ENCODE measurements at regions not wholly inside any gene's neighbourhood (a gene's known extent, or its start where the extent isn't known, plus 50 kb on each side); places are given as distances from the start of the nearest gene placed in this dataset.

GRCh38 chr2:128552141-128552805, 233.6 kb upstream of the HS6ST1 start:
- DNase-seq (ENCODE audit: low read depth in 2 of 2) = no peak

DNA sequence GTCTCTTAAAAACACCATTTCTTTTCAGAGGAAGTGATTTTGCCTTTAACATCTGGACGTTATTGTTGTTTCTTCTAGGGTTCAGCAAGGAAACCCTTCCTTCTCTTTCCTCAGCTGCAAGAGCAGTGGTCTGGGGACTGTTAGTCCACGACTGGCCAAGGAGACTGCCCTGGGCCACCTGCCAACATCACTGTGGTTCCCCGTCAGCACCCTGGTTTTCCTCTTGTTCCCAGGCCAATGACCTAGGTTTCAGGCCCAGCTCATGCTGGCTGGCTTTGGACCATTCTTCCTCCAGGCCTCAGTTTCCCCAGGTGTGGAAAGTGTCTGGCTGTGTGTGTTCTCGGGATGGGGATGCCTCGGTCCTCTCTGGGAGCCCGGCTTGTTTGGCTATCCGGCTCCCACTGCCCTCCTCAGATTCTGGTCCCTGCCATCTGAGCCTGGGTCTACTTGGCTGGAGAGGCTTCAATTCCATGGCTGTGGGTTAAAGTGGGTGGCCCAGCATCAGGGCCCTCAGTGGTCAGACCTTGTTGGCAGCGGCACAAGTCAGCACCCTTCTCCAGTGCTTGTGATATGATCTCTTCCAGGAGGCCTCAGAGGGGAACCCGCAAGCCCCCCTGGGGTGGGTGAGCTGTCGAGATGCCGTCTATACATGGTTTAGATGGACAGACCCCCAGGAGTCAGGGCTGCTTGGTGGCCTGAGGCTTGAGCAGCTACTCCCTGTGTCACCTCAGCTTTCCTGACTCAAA, 234.3 kb upstream of the HS6ST1 start:
- no peak for DNase-seq (ENCODE audit: low read depth in 2 of 2)

GRCh38 chr2:128554151-128554769, 235.6 kb upstream of the HS6ST1 start:
- no peak for DNase-seq (ENCODE audit: low read depth in 2 of 2)

GRCh38 chr2:128555433-128555832, 236.8 kb upstream of the HS6ST1 start:
- DNase-seq (ENCODE audit: low read depth in 2 of 2) = no peak

GRCh38 chr2:128556089-128556488, 237.4 kb upstream of the HS6ST1 start:
- DNase-seq (ENCODE audit: low read depth in 2 of 2) = no peak

DNA sequence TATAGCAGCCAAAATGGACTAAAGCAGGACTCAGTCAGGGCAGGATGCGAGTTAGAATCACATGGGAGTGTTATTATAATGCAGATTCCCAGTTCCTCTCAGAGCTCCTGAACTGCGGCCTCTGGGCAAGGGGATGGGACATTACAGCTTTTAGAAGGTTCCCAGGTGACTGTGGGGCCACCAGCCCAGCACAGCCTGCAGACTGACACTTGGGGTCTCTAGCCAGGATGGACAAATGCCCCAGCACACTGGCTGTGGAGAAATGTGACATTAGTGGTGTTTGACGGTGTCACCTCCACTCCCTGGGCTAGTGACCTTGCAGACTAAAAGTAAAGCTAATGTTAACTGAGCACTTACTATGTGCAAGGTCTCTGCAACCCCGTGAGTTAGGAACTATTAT, 238.0 kb upstream of the HS6ST1 start:
- no peak for DNase-seq (ENCODE audit: low read depth in 2 of 2)

- DNase-seq (ENCODE audit: low read depth in 2 of 2) = no peak
These were observed 238.4 kb upstream of the HS6ST1 start for GRCh38 chr2:128557069-128557468.

DNA sequence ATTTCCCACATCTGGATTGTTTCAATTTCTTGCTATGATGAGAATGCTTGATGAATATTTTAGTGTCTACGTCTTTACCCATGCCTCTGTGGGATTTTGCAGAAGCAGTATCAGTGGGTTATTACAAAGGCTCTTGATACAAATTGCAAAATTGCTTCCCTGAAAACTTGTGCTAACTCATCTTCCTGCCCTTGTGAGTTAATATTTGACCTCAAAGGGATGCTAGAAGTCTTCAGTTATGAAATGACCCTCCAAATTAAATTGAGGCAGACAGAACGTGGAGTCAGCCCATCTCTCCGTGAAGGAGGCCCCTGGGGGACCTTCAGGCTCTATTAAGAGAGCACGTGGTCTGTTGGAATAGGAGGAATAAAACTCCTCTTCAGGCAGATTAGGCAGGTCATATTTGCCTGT, 239.2 kb upstream of the HS6ST1 start:
- no peak for DNase-seq (ENCODE audit: low read depth in 2 of 2)

- DNase-seq (ENCODE audit: low read depth in 2 of 2) = no peak
These were observed 239.8 kb upstream of the HS6ST1 start for GRCh38 chr2:128558441-128558840.

DNA sequence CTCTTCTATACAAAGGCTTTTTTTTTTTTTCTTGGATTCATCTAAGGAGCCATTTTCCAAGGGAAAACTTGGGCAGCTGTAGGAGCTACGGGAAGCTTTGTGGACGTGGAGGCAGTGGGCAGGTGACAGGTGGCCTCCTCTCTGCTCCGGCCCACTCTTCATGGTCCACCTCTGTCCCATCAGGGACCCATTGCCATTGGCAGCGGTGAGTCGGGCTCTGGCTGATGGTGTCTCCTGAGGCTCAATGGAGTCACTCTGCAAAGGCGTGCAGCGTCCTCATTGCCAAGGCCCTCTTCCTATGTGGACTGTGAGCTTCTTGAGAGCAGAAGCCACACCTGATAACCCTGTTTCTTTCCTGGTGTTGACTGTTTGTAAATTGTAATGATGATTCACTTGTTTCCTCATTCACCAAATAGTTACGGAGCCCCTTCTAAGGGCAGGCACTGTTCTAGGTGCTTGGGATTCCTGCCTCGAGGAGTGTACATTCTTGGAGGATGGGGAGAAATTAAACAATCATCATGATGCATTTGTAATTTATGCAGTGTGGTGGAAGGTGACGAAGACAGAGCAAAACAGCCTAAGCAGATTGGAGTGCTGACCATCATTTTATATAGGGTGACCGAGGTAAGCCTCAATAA, 240.3 kb upstream of the HS6ST1 start:
- no peak for DNase-seq (ENCODE audit: low read depth in 2 of 2)

DNA sequence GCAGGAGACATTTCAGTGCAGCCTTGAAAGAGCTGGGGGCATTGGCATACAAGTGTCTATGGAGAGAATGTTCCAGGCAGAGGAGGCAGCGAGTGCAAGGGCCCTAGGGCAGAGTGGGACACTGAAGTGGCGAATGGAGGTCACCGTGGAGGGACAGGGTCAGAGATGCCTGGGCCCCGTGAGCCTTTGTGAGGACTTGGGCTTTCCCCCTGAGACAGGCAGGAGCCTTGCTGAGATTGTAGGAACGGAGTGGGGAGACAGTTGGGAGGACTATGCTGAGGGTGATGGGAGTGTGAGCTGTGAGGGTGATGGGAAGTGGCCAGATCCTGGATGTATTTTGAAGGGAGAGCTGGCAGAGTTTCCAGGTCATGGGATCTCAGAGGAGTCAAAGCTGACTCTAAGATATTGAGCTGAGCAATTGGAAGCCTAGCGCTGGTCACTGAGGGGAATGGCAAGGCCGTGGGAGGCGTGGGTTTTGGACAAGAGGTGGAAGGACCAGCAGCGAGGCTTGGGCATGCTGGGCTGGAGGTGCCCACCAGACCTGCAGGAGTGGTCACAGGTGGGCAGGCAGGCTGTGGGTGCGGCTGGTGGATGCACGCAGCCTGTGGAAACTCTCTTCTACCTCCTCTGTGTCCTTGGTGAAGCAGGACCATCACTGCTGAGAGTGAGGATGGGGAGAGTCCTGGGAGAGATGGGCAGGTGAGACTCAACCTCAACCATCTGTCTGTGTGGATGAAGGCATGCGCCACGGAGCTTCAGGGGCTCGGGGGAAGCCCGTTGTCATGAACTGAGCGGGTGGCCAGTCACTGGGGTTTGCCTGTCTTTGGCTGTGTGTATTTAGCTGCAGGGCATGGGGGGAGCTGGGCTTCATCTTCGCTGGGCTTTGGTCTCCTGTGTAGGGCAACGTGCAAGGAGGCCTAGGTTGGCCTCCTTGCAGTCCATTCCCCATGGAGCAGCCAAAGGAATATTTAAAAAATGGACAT, 241.2 kb upstream of the HS6ST1 start:
- no peak for DNase-seq (ENCODE audit: low read depth in 2 of 2)

- DNase-seq (ENCODE audit: low read depth in 2 of 2) = no peak
These were observed 242.1 kb upstream of the HS6ST1 start for GRCh38 chr2:128560718-128561117.

GRCh38 chr2:128562471-128563347, 244.0 kb upstream of the HS6ST1 start:
- DNase-seq (ENCODE audit: low read depth in 2 of 2) = no peak

DNA sequence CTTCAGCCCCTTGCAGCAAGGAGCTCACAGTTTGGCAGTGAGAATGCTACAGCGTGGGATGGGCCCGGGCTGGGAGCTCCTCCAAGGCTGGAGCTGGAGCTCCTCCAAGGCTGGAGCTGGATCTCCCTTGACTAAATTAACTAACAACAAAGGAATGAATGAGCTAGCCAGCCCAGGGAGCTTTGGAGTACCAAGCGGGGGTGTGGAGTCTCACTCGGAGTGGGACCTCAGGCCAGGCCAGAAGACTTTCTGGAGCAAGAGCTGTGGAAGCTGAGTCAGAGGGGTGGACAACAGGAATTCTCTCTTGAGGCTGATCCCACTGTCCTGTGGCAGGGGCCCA, 244.7 kb upstream of the HS6ST1 start:
- no peak for DNase-seq (ENCODE audit: low read depth in 2 of 2)

- DNase-seq (ENCODE audit: low read depth in 2 of 2) = no peak
These were observed 245.5 kb upstream of the HS6ST1 start for GRCh38 chr2:128564131-128564530.

- DNase-seq (ENCODE audit: low read depth in 2 of 2) = no peak
These were observed 245.9 kb upstream of the HS6ST1 start for GRCh38 chr2:128564551-128564950.

DNA sequence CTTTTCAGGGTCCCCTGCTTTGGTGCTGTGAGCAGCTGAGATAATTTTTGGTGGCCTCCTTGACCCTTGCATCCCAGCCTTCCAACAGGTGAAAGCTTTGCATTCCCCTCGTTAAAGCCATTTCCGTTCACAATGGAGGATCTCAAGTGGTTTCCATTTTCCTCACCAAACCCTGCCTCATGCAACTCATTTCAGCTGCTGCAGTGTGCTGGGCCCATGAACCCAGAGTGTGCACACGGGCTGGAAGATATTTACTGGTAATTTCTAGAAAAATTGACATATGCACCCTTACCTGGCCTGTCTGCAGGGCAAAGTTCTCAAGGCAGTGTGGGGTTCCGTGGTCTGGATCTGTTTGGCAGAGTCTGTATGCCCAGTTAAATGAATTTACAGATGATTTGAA, 246.8 kb upstream of the HS6ST1 start:
- DNase-seq (ENCODE audit: low read depth in 2 of 2) = no peak

DNA sequence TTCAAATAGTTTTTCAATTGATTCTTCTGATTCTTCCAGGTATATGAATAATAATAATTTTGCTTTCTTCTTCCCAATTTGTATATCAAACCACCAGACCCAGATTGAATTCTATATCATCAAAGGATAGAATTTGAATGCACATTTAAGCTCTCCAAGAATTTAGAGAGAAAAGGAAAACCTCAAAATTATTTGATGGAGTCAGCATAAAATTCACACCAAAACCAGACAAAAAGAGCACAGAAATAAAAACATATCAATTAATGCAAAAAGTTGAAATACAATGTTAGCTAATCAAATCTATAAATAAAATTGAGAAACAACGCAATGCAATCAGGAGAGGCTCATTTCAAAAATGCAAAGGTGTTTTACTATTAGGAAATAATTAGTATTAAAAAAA, 248.0 kb upstream of the HS6ST1 start:
- DNase-seq (ENCODE audit: low read depth in 2 of 2) = no peak

- no peak for DNase-seq (ENCODE audit: low read depth in 2 of 2)
These were observed 249.4 kb upstream of the HS6ST1 start for GRCh38 chr2:128568106-128568505.

- no peak for DNase-seq (ENCODE audit: low read depth in 2 of 2)
These were observed 254.4 kb upstream of the HS6ST1 start for GRCh38 chr2:128573116-128573515.

DNA sequence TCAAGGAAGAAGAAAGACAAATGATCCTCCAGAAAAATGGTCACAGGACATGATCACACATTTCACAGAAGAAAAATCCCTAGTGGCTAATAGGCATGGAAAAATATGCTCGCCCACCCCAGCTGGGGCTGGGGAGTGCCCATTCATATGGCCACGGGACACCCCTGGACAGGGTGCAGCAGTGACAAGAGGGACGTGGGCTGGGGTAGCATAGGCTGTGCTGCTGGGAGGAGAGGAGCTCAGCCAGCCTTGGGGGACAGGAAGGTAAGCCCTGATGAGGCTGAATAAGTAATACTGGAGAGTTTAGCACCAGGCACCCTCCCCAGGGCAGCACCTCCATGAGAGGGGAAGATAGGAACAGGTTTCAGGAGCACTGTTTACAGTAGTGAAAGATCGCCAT, 254.9 kb upstream of the HS6ST1 start:
- no peak for DNase-seq (ENCODE audit: low read depth in 2 of 2)
